ENCODE measurements at regions not wholly inside any gene's neighbourhood (a gene's known extent, or its start where the extent isn't known, plus 50 kb on each side); places are given as distances from the start of the nearest gene placed in this dataset.
"Not testable (repeated sequence)": the region's sequence is repeated elsewhere in the genome, so short reads cannot be mapped to it uniquely, and the experiment has no call there.

DNA sequence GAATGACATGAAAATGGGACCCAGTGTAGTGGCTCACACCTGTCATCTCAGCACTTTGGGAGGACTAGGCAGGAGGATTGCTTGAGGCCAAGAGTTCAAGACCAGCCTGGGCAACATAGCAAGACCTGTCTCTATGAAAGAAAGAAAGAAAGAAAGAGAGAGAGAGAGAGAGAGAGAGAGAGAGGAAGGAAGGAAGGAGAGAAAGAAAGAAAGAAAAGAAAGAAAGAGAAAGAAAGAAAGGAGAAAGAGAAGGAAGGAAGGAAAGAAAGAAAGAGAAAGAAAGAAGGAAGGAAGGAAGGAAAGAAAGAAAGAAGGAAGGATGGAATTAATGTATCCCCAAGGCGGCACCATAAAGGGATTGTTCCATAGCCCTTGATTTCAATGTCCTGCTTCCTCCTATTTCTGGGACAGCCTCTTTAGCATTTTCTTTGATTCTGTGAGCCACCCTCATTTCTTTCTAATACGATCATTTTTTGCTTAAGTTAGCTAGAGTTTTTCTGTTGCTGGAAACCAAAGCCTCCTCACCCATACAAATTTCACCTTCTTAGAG is 85.4 kb upstream of the CTNNA1 start:
- TF ChIP-seq, protein P1, sequence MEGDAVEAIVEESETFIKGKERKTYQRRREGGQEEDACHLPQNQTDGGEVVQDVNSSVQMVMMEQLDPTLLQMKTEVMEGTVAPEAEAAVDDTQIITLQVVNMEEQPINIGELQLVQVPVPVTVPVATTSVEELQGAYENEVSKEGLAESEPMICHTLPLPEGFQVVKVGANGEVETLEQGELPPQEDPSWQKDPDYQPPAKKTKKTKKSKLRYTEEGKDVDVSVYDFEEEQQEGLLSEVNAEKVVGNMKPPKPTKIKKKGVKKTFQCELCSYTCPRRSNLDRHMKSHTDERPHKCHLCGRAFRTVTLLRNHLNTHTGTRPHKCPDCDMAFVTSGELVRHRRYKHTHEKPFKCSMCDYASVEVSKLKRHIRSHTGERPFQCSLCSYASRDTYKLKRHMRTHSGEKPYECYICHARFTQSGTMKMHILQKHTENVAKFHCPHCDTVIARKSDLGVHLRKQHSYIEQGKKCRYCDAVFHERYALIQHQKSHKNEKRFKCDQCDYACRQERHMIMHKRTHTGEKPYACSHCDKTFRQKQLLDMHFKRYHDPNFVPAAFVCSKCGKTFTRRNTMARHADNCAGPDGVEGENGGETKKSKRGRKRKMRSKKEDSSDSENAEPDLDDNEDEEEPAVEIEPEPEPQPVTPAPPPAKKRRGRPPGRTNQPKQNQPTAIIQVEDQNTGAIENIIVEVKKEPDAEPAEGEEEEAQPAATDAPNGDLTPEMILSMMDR (IDR thresholded peaks at IDR 0.05 in 8 of 11, conservative IDR thresholded peaks at IDR 0.05 in 3 of 11), result not testable (repeated sequence)
- TF ChIP-seq POLR2A (IDR thresholded peaks at IDR 0.05), result not testable (repeated sequence)
